Uterus (tissue), 3 donors: ENCODE measurements at regions not wholly inside any gene's neighbourhood (a gene's known extent, or its start where the extent isn't known, plus 50 kb on each side); places are given as distances from the start of the nearest gene placed in this dataset.

Experiments
- DNase-seq, 2 donors: peaks; one replicate each; pipeline ENCODE4 v3.0.0-alpha.2; 2019 to 2020
- H3K27ac ChIP-seq, 2 donors: fragments of 200-600 bp; sonication (generic); 1 replicate in 1 of 2; 2 replicates in 1 of 2; pipeline ENCODE4 v1.5.1; 2016 to 2018
- H3K27me3 ChIP-seq, 2 donors: fragments of 200-600 bp; sonication (generic); one replicate each; pipeline ENCODE4 v1.5.1; 2018 to 2019; ENCODE audit warnings: control low read depth in 1 of 2
- H3K36me3 ChIP-seq, 2 donors: fragments of 200-600 bp; sonication (generic); one replicate each; pipeline ENCODE4 v1.5.1; 2019; ENCODE audit warnings: control low read depth in 1 of 2
- H3K4me1 ChIP-seq, 2 donors: fragments of 200-600 bp; sonication (generic); one replicate each; pipeline ENCODE4 v1.5.1; 2018 to 2019; ENCODE audit warnings: control low read depth in 1 of 2
- H3K4me3 ChIP-seq, 2 donors: fragments of 200-600 bp; sonication (generic); 1 replicate in 1 of 2; 2 replicates in 1 of 2; pipeline ENCODE4 v1.5.1; 2018 to 2019; ENCODE audit warnings: mild to moderate bottlenecking in 1 of 2
- H3K9me3 ChIP-seq, 2 donors: fragments of 200-600 bp; sonication (generic); one replicate each; pipeline ENCODE4 v1.5.1; 2019; ENCODE audit warnings: control low read depth in 1 of 2
- CTCF ChIP-seq, 4 experiments: fragments of 200-600 bp in 2 of 4; fragments of 450-650 bp in 2 of 4; sonication (generic) in 2 of 4; IDR thresholded peaks; one replicate each; pipeline ENCODE4 v1.5.1; 2016 to 2019; ENCODE audit warnings: antibody characterized with exemption in 4 of 4, mild to moderate bottlenecking in 2 of 4, moderate library complexity in 1 of 4
- POLR2A ChIP-seq, 2 donors: fragments of 450-650 bp; IDR thresholded peaks; one replicate each; pipeline ENCODE4 v1.6.1; 2016; ENCODE audit warnings: antibody characterized with exemption in 2 of 2, mild to moderate bottlenecking in 1 of 2, moderate library complexity in 1 of 2
- intact Hi-C: fragments of 100-400 bp; cut with DNase I; formaldehyde crosslinking; loops from one replicate; pipeline ENCODE4 v1.15.1; 2023; ENCODE audit warnings: low total_unique reads
- donor health status: DM: yes; HTN: yes; CAD: no.

- Histone ChIP-seq H3K36me3 (no peaks in the 10 kb centered on the region), H3K4me1 (no peaks in the 10 kb centered on the region), H3K27me3 (no peaks in the 10 kb centered on the region), H3K4me3 (no peak overlapping the region), H3K9me3 (no peaks in the 10 kb centered on the region), H3K27ac (no peak overlapping the region)
- DNase-seq, result no peak
- intact Hi-C loops, result no loop called here
- TF ChIP-seq CTCF (IDR thresholded peaks at IDR 0.05) (no peak), POLR2A (IDR thresholded peaks at IDR 0.05) (no peak)
Observed at GRCh38 chr5:5783021-5783420, 360.5 kb downstream of the ICE1 start.

GRCh38 chr5:5782402-5782801 is 359.9 kb downstream of the ICE1 start:
- Histone ChIP-seq H3K27ac (no peak overlapping the region), H3K4me1 (no peaks in the 10 kb centered on the region), H3K27me3 (no peaks in the 10 kb centered on the region), H3K9me3 (no peaks in the 10 kb centered on the region), H3K4me3 (no peak overlapping the region), H3K36me3 (no peaks in the 10 kb centered on the region)
- intact Hi-C loops, result no loop called here
- no peak for DNase-seq
- no peak for TF ChIP-seq CTCF (IDR thresholded peaks at IDR 0.05)
- TF ChIP-seq POLR2A (IDR thresholded peaks at IDR 0.05), result no peak

GRCh38 chr5:5781335-5781734 is 358.9 kb downstream of the ICE1 start:
- Histone ChIP-seq H3K27ac (no peak overlapping the region), H3K4me3 (no peak overlapping the region), H3K4me1 (no peaks in the 10 kb centered on the region), H3K27me3 (no peaks in the 10 kb centered on the region), H3K36me3 (no peaks in the 10 kb centered on the region), H3K9me3 (no peaks in the 10 kb centered on the region)
- intact Hi-C loops, result no loop called here
- DNase-seq, result no peak
- no peak for TF ChIP-seq CTCF (IDR thresholded peaks at IDR 0.05)
- TF ChIP-seq POLR2A (IDR thresholded peaks at IDR 0.05), result no peak

- Histone ChIP-seq H3K4me3 (no peak overlapping the region), H3K27me3 (no peaks in the 10 kb centered on the region), H3K9me3 (no peaks in the 10 kb centered on the region), H3K4me1 (no peaks in the 10 kb centered on the region), H3K36me3 (no peaks in the 10 kb centered on the region), H3K27ac (no peak overlapping the region)
- TF ChIP-seq POLR2A (IDR thresholded peaks at IDR 0.05) (no peak), CTCF (IDR thresholded peaks at IDR 0.05) (no peak)
- DNase-seq, result no peak
- intact Hi-C loops, result no loop called here
Observed at GRCh38 chr5:5780253-5780652, 357.8 kb downstream of the ICE1 start.

- TF ChIP-seq CTCF (IDR thresholded peaks at IDR 0.05), result no peak
- H3K36me3 ChIP-seq, result no peaks in the 10 kb centered on the region
- no peak overlapping the region for H3K27ac ChIP-seq
- no peaks in the 10 kb centered on the region for H3K4me1 ChIP-seq
- intact Hi-C loops, result no loop called here
- H3K4me3 ChIP-seq, result no peak overlapping the region
- no peak for DNase-seq
- H3K9me3 ChIP-seq, result no peaks in the 10 kb centered on the region
- no peaks in the 10 kb centered on the region for H3K27me3 ChIP-seq
Observed at GRCh38 chr5:5777013-5777412, 354.5 kb downstream of the ICE1 start.
